ENCODE measurements at regions not wholly inside any gene's neighbourhood (a gene's known extent, or its start where the extent isn't known, plus 50 kb on each side); places are given as distances from the start of the nearest gene placed in this dataset.
"Not testable (repeated sequence)": the region's sequence is repeated elsewhere in the genome, so short reads cannot be mapped to it uniquely, and the experiment has no call there.

DNA sequence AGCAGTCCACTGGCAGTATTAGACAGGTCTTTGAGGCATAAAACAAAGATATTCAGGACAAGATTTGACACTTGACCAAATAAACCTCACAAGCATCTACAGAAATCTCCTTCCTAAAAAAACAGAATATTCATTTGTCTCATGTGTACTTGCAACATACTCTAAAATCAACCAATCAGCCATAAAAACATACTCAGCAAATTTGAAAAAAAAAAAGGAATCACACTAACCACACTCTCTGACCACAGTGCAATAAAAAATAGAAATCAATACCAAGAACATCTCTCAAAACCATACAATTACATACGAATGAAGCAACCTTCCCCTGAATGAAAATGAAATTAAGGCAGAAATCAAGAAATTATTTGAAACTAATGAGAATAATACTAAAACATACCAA, 591.3 kb downstream of the FAM133A start:
- TF ChIP-seq, protein P1, sequence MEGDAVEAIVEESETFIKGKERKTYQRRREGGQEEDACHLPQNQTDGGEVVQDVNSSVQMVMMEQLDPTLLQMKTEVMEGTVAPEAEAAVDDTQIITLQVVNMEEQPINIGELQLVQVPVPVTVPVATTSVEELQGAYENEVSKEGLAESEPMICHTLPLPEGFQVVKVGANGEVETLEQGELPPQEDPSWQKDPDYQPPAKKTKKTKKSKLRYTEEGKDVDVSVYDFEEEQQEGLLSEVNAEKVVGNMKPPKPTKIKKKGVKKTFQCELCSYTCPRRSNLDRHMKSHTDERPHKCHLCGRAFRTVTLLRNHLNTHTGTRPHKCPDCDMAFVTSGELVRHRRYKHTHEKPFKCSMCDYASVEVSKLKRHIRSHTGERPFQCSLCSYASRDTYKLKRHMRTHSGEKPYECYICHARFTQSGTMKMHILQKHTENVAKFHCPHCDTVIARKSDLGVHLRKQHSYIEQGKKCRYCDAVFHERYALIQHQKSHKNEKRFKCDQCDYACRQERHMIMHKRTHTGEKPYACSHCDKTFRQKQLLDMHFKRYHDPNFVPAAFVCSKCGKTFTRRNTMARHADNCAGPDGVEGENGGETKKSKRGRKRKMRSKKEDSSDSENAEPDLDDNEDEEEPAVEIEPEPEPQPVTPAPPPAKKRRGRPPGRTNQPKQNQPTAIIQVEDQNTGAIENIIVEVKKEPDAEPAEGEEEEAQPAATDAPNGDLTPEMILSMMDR (IDR thresholded peaks at IDR 0.05; ENCODE audit: low read depth, low read length) = no peak
- DNase-seq (ENCODE audit: low read depth, low spot score) = no peak
- in situ Hi-C loops (cut with HindIII; ENCODE audit: low sequenced_read_pairs) = no loop called here
- no peak overlapping the region for H3K4me3 ChIP-seq (ENCODE audit: low read depth, low read length)

DNA sequence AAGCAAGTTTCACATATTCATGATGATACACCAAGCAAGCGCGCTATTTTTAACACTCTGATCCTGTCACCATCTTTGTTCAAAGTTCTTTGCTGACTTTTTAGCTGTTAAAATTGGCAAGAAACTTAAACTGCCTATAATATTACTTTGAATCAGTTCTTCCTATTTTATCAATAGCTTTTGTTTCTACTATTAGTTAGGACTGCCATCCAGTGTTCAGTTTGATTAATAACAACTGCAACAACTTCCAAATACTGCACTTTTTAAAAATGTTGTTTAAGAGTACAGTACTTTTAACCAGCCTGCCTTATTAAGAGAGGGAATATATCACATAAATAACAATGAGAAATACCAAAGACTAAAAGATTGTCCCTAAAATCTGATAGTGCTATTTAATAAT, 614.3 kb downstream of the FAM133A start:
- no peak for DNase-seq (ENCODE audit: low read depth, low spot score)
- TF ChIP-seq, protein P1 (IDR thresholded peaks at IDR 0.05; ENCODE audit: low read depth, low read length) = no peak
- no peak overlapping the region for H3K4me3 ChIP-seq (ENCODE audit: low read depth, low read length)
- in situ Hi-C loops (cut with HindIII; ENCODE audit: low sequenced_read_pairs) = no loop called here

DNA sequence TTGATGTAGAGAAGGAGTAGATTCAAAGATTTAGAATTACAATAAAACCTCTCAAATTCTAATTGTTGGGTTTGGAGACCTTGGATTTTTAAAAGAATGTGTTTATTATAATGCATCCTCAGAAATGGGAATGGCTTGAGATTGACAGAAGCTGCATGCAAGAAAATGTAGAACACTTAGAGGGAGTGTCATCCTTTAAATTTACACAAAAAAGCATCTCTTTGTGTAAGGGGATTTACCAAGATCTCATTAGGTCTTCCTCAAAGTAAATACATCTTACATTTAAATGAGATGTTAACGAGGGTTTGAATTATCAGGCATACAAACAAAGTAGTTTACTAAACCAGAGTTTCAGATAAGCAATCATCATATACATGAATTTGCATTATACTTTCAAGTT, 615.0 kb downstream of the FAM133A start:
- DNase-seq (ENCODE audit: low read depth, low spot score) = no peak
- TF ChIP-seq, protein P1 (IDR thresholded peaks at IDR 0.05; ENCODE audit: low read depth, low read length) = no peak
- no peak overlapping the region for H3K4me3 ChIP-seq (ENCODE audit: low read depth, low read length)
- in situ Hi-C loops (cut with HindIII; ENCODE audit: low sequenced_read_pairs) = no loop called here

DNA sequence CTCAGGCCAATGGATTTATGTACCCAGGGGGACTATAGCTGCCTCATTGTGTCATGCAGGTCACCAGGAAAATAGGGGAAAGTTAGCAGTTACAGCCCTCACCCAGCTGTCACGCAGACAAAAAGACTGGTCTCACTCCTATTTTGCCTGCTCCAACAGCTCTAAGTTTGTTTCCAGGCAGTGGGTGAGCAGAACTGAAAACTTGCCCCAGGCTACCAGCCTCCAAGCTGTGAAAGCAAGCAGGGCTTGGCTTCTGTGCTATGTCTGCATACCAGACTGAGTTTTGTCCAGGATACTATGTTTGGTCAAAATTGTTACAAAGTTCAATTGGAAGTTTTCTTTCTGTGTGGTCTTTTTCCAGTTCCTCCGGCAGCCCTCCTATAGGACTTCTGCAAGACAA, 628.4 kb downstream of the FAM133A start:
- DNase-seq (ENCODE audit: low read depth, low spot score) = no peak
- H3K4me3 ChIP-seq (ENCODE audit: low read depth, low read length) = no peak overlapping the region
- TF ChIP-seq, protein P1 (IDR thresholded peaks at IDR 0.05; ENCODE audit: low read depth, low read length) = no peak
- in situ Hi-C loops (cut with HindIII; ENCODE audit: low sequenced_read_pairs) = no loop called here

DNA sequence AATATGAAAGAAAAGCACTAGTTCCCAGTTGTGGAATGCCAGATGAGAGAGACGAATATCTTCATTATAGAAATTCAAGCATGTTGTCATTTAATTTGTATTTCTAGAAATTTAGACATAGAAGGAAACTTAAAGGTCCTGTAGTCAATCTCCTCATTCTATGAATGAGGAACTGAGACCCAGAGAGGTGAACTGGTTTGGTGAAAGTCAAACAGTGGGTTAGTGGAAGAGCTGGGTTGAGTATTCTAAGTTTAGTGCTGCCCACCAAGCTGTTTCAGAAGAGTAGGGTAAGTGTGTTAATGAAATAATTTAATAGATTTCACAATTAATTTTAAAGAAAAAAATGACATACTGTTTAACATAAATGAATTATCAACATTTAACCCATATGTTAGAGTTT, 655.2 kb downstream of the FAM133A start:
- no peak for DNase-seq (ENCODE audit: low read depth, low spot score)
- in situ Hi-C loops (cut with HindIII; ENCODE audit: low sequenced_read_pairs) = no loop called here
- TF ChIP-seq, protein P1 (IDR thresholded peaks at IDR 0.05; ENCODE audit: low read depth, low read length) = no peak
- no peak overlapping the region for H3K4me3 ChIP-seq (ENCODE audit: low read depth, low read length)

DNA sequence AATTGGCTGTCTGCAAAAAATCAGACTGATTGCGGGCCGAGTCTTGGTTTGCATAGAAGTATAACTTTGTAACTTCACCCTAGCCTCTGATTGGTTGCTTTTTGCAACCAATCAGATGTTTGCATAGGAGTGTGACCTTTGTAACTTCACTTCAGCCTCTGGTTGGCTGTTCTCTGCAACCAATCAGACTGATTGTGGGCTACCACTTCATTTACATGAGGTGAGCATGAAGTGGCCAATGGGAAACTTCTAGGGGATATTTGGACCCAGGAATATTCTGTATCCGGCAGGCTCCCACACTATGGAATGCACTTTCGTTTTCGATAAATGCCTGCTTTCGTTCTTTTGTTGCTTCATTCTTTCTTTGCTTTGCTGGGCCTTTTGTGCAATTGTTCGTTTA, 667.7 kb downstream of the FAM133A start:
- DNase-seq (ENCODE audit: low read depth, low spot score); in situ Hi-C loops (cut with HindIII; ENCODE audit: low sequenced_read_pairs); H3K4me3 ChIP-seq (ENCODE audit: low read depth, low read length): not testable (repeated sequence)

DNA sequence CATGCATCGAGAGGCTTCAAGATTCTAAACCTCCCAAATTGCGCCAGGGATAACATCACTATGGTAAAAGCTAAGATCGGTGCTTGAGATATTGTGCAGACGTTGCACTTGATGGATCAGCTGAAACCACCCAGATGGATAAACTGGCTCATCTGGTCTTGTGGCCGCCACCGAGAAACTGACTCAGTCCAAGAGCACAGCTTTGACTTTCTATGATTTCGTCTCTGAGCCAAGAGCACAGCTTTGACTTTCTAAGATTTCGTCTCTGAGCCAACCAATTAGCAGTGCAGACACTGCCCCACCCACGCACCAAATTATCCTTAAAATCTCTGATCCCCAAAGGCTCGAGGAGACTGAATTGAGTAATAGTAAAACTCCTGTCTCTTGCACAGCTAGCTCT, 687.2 kb downstream of the FAM133A start:
- H3K4me3 ChIP-seq (ENCODE audit: low read depth, low read length) = no peak overlapping the region
- TF ChIP-seq, protein P1 (IDR thresholded peaks at IDR 0.05; ENCODE audit: low read depth, low read length) = no peak
- in situ Hi-C loops (cut with HindIII; ENCODE audit: low sequenced_read_pairs) = no loop called here
- DNase-seq (ENCODE audit: low read depth, low spot score) = no peak
